ENCODE measurements at regions not wholly inside any gene's neighbourhood (a gene's known extent, or its start where the extent isn't known, plus 50 kb on each side); places are given as distances from the start of the nearest gene placed in this dataset.
"Not testable (repeated sequence)": the region's sequence is repeated elsewhere in the genome, so short reads cannot be mapped to it uniquely, and the experiment has no call there.

GRCh38 chrX:554271-554670, 76.3 kb upstream of the SHOX start:
- Mint-ChIP-seq H3K27ac (no peak overlapping the region), H3K4me3 (no peak overlapping the region), H3K9me3 (peaks cover 16% of the 10 kb centered on the region), H3K27me3 (no peaks in the 10 kb centered on the region), H3K4me1 (ENCODE audit: low read depth) (no peaks in the 10 kb centered on the region), H3K36me3 (ENCODE audit: low read depth) (no peaks in the 10 kb centered on the region)
- DNase-seq = no peak
- Histone ChIP-seq H3K9me3 (ENCODE audit: control insufficient read depth in 1 of 2, insufficient read depth in 1 of 2, low read length in 2 of 2) (peaks cover 0 to 58% of the 10 kb centered on the region in 2 experiments), H3K27ac (ENCODE audit: low read depth in 1 of 2, low read length in 2 of 2) (no peak overlapping the region), H3K4me3 (ENCODE audit: low read length) (no peak overlapping the region), H3K4me1 (ENCODE audit: insufficient read depth, low read length) (no peaks in the 10 kb centered on the region), H3K36me3 (ENCODE audit: insufficient read depth, low read length) (no peaks in the 10 kb centered on the region), H3K27me3 (ENCODE audit: control insufficient read depth in 1 of 2, insufficient read depth in 2 of 2, low read length in 2 of 2) (no peaks in the 10 kb centered on the region)
- intact Hi-C loops (cut with DNase I, micrococcal nuclease) = no loop called here
- TF ChIP-seq, protein P1, sequence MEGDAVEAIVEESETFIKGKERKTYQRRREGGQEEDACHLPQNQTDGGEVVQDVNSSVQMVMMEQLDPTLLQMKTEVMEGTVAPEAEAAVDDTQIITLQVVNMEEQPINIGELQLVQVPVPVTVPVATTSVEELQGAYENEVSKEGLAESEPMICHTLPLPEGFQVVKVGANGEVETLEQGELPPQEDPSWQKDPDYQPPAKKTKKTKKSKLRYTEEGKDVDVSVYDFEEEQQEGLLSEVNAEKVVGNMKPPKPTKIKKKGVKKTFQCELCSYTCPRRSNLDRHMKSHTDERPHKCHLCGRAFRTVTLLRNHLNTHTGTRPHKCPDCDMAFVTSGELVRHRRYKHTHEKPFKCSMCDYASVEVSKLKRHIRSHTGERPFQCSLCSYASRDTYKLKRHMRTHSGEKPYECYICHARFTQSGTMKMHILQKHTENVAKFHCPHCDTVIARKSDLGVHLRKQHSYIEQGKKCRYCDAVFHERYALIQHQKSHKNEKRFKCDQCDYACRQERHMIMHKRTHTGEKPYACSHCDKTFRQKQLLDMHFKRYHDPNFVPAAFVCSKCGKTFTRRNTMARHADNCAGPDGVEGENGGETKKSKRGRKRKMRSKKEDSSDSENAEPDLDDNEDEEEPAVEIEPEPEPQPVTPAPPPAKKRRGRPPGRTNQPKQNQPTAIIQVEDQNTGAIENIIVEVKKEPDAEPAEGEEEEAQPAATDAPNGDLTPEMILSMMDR (IDR thresholded peaks at IDR 0.05) = no peak
- ChIA-PET CTCF (no interaction called here), POLR2A (no interaction called here)
- ATAC-seq (ENCODE audit: poor library complexity) = no peak

DNA sequence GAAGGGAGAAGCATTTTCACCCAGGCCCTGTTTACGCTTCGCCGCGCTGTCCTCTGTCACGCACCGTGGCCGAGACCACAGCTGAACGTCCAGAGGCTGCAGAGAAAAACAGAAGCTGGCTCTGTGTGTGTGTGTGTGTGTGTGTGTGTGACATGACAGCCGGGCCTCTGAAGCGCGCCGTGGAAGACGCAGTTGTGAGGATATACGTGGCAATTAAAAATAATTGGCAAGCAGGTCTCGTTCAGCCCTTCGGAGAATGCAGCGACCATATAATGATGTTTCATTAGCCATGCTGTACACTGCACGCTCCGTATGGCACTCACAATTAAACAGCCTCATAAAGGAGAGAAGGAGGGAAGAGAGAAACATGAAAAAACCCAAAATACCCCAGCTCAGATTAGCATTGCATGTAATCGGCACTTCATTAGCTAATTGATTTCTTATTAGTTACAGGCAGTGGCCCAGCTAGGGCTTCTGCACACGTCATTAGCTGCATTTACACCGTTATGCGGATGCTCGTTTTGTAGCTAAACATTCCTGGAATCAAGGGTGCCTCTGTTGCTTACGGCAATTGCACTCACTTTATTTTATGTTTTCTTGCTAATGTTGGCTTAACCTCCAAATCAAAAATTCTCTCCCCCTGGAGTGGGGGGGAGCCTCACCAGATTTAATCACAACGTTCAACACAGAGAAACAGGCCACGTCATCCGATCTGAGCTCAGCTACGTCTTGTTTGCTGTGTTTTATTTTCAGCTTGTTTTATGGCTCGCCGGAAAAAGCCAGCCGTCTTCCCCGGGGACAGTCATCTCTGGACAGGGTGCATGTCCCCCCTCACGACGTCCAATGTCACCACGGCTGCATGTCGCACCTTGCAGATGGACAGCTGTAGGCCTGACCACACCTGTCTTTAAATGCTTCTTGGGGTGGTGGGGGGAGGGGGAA, 74.6 kb upstream of the SHOX start:
- Histone ChIP-seq H3K27ac (ENCODE audit: low read depth in 1 of 2, low read length in 2 of 2) (no peak overlapping the region), H3K4me1 (ENCODE audit: insufficient read depth, low read length) (no peaks in the 10 kb centered on the region), H3K27me3 (ENCODE audit: control insufficient read depth in 1 of 2, insufficient read depth in 2 of 2, low read length in 2 of 2) (no peaks in the 10 kb centered on the region), H3K4me3 (ENCODE audit: low read length) (no peak overlapping the region), H3K9me3 (ENCODE audit: control insufficient read depth in 1 of 2, insufficient read depth in 1 of 2, low read length in 2 of 2) (peaks cover 0 to 54% of the 10 kb centered on the region in 2 experiments), H3K36me3 (ENCODE audit: insufficient read depth, low read length) (no peaks in the 10 kb centered on the region)
- H3K9me3 Mint-ChIP-seq = peaks cover 6% of the 10 kb centered on the region
- intact Hi-C loops (cut with DNase I, micrococcal nuclease) = no loop called here
- H3K36me3 Mint-ChIP-seq (ENCODE audit: low read depth) = no peaks in the 10 kb centered on the region
- POLR2A ChIA-PET = no interaction called here
- no peak overlapping the region for H3K4me3 Mint-ChIP-seq
- H3K27me3 Mint-ChIP-seq = no peaks in the 10 kb centered on the region
- DNase-seq (no peak), ATAC-seq (ENCODE audit: poor library complexity) (no peak)
- TF ChIP-seq, protein P1 (IDR thresholded peaks at IDR 0.05) = no peak
- H3K27ac Mint-ChIP-seq = no peak overlapping the region
- CTCF ChIA-PET = no interaction called here
- no peaks in the 10 kb centered on the region for H3K4me1 Mint-ChIP-seq (ENCODE audit: low read depth)

GRCh38 chrX:557601-558000, 73.0 kb upstream of the SHOX start:
- H3K4me3 ChIP-seq (ENCODE audit: low read length); H3K27me3 Mint-ChIP-seq; H3K4me1 Mint-ChIP-seq (ENCODE audit: low read depth); H3K4me3 Mint-ChIP-seq; H3K27me3 ChIP-seq (ENCODE audit: control insufficient read depth in 1 of 2, insufficient read depth in 2 of 2, low read length in 2 of 2); H3K9me3 Mint-ChIP-seq; H3K36me3 Mint-ChIP-seq (ENCODE audit: low read depth); H3K36me3 ChIP-seq (ENCODE audit: insufficient read depth, low read length); H3K27ac Mint-ChIP-seq; H3K27ac ChIP-seq (ENCODE audit: low read depth in 1 of 2, low read length in 2 of 2); H3K4me1 ChIP-seq (ENCODE audit: insufficient read depth, low read length); CTCF ChIA-PET; DNase-seq; POLR2A ChIA-PET; intact Hi-C loops (cut with DNase I, micrococcal nuclease); ATAC-seq (ENCODE audit: poor library complexity): not testable (repeated sequence)
- peaks cover 0 to 44% of the 10 kb centered on the region in 2 experiments for H3K9me3 ChIP-seq (ENCODE audit: control insufficient read depth in 1 of 2, insufficient read depth in 1 of 2, low read length in 2 of 2)

DNA sequence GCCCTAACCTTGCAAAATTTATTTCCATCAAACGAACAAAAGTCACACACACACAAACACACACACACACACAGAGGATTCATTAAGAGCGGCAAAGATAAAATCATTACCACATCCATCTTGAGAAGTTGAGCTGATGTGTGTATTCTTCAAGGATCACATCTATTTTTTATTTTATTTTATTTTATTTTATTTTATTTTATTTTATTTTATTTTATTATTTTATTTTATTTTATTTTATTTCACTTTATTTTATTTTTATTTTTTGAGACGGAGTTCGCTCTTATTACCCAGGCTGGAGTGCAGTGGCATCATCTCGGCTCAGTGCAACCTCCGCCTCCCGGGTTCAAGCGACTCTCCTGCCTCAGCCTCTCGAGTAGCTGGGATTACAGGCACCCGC, 71.3 kb upstream of the SHOX start:
- H3K4me1 Mint-ChIP-seq (ENCODE audit: low read depth); H3K4me3 ChIP-seq (ENCODE audit: low read length); H3K4me3 Mint-ChIP-seq; ATAC-seq (ENCODE audit: poor library complexity); H3K36me3 Mint-ChIP-seq (ENCODE audit: low read depth); H3K27ac Mint-ChIP-seq; H3K36me3 ChIP-seq (ENCODE audit: insufficient read depth, low read length); H3K4me1 ChIP-seq (ENCODE audit: insufficient read depth, low read length); H3K27ac ChIP-seq (ENCODE audit: low read depth in 1 of 2, low read length in 2 of 2); H3K27me3 Mint-ChIP-seq; H3K27me3 ChIP-seq (ENCODE audit: control insufficient read depth in 1 of 2, insufficient read depth in 2 of 2, low read length in 2 of 2); CTCF ChIA-PET; DNase-seq; intact Hi-C loops (cut with DNase I, micrococcal nuclease); POLR2A ChIA-PET; H3K9me3 Mint-ChIP-seq: not testable (repeated sequence)
- H3K9me3 ChIP-seq (ENCODE audit: control insufficient read depth in 1 of 2, insufficient read depth in 1 of 2, low read length in 2 of 2) = peaks cover 0 to 33% of the 10 kb centered on the region in 2 experiments

All from CD4-positive, alpha-beta T cell (primary cell).